GM06990 (cell line): ENCODE measurements at regions not wholly inside any gene's neighbourhood (a gene's known extent, or its start where the extent isn't known, plus 50 kb on each side); places are given as distances from the start of the nearest gene placed in this dataset.
A peak's percentile ranks its signal among the peaks of the same experiment; 100 is the strongest.

ENCODE experiments used
- DNase-seq: peaks from one replicate; pipeline ENCODE4 v3.0.0-alpha.2; 2011; ENCODE audit not compliant: insufficient read length; ENCODE audit errors: extremely low read depth
- H3K27me3 ChIP-seq: replicated peaks from 2 replicates; pipeline ENCODE4 v1.6.0; 2011; ENCODE audit warnings: low read length; ENCODE audit not compliant: control insufficient read depth, insufficient read depth
- H3K36me3 ChIP-seq: 2 replicates; pipeline ENCODE4 v1.5.1; 2011; ENCODE audit warnings: low read length; ENCODE audit not compliant: control insufficient read depth, insufficient read depth
- H3K4me3 ChIP-seq: replicated peaks from 2 replicates; pipeline ENCODE4 v1.5.1; 2011; ENCODE audit warnings: low read depth, mild to moderate bottlenecking, control low read depth, low read length
- TF ChIP-seq, protein P1 (sequence below): IDR thresholded peaks from 2 replicates; pipeline ENCODE4 v1.5.1; 2011; ENCODE audit warnings: low read length, control low read depth, mild to moderate bottlenecking, inconsistent platforms; ENCODE audit not compliant: insufficient read depth, poor library complexity, severe bottlenecking

DNA sequence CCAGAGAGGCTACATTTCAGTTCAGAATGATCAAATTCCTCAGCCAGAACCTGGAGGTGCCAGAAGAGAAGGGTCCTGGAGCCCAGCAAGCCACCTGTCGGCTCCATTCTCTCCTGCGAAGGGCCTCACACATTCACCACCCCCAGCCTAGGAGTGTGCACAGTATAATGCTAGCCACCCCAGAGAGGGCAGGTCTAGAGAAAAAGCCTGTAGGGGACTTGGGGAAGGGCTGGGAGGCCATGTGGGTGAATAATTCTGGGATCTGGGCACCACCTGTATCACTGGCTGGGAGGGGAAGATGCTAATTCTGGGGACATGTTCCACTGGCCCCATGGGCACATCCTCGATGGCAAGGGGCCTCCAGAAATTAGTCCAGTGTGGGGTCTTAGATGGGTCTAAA is 127.6 kb upstream of the HNMT start:
- Histone ChIP-seq H3K4me3 (no peak overlapping the region), H3K27me3 (no peaks in the 10 kb centered on the region; the same call in 1 of the 2 replicates), H3K36me3 (no peaks in the 10 kb centered on the region)
- TF ChIP-seq, protein P1, sequence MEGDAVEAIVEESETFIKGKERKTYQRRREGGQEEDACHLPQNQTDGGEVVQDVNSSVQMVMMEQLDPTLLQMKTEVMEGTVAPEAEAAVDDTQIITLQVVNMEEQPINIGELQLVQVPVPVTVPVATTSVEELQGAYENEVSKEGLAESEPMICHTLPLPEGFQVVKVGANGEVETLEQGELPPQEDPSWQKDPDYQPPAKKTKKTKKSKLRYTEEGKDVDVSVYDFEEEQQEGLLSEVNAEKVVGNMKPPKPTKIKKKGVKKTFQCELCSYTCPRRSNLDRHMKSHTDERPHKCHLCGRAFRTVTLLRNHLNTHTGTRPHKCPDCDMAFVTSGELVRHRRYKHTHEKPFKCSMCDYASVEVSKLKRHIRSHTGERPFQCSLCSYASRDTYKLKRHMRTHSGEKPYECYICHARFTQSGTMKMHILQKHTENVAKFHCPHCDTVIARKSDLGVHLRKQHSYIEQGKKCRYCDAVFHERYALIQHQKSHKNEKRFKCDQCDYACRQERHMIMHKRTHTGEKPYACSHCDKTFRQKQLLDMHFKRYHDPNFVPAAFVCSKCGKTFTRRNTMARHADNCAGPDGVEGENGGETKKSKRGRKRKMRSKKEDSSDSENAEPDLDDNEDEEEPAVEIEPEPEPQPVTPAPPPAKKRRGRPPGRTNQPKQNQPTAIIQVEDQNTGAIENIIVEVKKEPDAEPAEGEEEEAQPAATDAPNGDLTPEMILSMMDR: no peak
- no peak for DNase-seq

DNA sequence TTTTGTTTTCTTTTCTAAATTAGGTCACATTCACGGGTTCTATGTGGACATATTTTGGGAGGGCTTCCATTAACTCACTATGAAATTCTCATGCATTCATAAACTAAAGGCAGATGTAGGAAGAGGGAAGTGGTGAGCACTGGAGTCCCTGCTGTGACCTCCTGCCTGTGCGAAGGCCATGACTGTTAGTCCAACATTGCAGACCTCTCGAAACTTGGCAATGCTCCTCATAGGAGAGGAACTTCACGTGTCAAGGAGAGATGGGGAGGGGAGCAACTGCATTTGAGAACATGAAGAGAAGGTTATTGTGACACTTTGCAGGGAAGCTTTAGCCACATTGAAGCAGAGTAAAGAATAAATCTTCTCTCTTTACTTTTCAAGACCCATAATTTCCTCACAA is 126.4 kb upstream of the HNMT start:
- Histone ChIP-seq H3K4me3 (no peak overlapping the region), H3K36me3 (no peaks in the 10 kb centered on the region), H3K27me3 (no peaks in the 10 kb centered on the region; the same call in 1 of the 2 replicates)
- TF ChIP-seq, protein P1: no peak
- no peak for DNase-seq

DNA sequence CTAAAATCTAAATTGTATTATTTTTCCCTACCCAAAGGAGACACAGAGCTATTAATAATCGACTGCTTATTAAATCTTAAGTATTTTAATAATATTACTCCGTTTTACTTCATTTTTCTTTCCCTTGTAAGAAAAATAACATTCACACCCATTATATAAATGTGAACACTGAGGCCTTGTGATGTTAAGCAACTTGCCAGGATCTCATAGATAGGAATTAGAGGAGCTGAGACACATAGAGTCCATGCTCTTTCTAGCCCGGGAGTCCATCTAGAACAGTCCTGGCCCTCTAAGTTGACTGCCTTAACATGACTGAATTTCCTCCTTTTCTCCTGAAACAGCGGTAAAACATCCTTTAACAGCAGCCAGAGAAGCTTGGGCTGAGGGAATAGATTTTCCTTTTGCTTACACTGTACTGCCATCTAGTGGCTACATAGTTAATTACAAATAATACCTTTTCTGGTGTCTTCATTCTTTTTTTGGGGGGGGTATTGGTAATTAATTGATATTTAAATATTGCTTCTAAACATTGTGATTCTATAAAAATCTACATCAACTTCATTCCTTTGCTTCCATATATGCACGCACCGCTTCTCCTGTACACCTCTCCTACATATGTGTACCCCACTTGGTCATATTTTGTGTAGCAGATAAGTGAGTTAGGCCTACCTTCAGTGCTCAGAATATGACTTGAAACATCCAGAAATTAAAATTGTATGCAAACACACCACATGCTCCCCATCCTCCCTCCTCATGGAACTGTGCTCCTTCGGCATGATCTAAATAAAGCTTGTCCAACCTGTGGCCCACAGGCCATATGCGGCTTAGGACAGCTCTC is 125.8 kb upstream of the HNMT start:
- H3K36me3 ChIP-seq: no peaks in the 10 kb centered on the region
- no peak overlapping the region for H3K4me3 ChIP-seq
- no peaks in the 10 kb centered on the region; the same call in 1 of the 2 replicates for H3K27me3 ChIP-seq
- no peak for DNase-seq
- TF ChIP-seq, protein P1: peak; percentile 48

DNA sequence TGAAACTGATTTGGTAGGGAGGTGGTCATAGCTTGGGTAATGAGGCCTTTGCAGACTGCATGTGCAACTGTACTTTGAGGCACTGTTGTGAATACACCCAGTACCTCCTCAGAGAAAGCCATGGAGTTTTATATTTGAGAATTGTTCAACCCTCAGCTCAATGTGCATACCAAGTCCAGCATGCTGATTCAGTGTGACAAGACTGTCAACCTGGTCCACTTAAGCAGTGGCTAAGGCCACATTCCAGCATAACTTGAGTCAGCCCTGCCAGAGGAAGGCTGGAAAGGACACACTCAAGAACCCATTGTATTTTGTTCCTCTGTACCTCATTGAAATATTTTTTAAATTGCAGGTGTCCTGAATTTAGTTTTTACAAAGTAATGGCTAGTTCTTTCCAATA is 121.8 kb upstream of the HNMT start:
- TF ChIP-seq, protein P1: no peak
- no peak for DNase-seq
- Histone ChIP-seq H3K27me3 (no peaks in the 10 kb centered on the region; the same call in 1 of the 2 replicates), H3K36me3 (no peaks in the 10 kb centered on the region), H3K4me3 (no peak overlapping the region)

DNA sequence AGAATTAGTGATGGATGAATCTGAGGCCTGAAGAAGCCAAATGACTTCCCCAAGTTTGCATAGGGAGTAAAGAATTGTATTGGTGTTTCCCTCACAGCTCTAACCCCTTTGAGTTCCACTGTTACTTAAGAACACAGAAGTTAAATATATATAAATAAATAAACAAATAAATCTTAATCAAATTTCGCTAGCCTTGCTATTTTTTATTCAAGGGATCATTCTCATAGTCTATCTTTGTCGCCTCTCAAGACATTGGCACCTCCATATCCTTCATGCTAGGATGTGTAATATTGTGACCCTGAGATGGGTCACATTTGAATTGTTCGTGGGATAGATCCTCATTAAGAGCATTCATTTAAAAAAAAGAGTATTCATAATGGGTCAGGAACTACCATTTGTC is 121.3 kb upstream of the HNMT start:
- Histone ChIP-seq H3K27me3 (no peaks in the 10 kb centered on the region; the same call in 1 of the 2 replicates), H3K36me3 (no peaks in the 10 kb centered on the region), H3K4me3 (no peak overlapping the region)
- TF ChIP-seq, protein P1: no peak
- DNase-seq: no peak

DNA sequence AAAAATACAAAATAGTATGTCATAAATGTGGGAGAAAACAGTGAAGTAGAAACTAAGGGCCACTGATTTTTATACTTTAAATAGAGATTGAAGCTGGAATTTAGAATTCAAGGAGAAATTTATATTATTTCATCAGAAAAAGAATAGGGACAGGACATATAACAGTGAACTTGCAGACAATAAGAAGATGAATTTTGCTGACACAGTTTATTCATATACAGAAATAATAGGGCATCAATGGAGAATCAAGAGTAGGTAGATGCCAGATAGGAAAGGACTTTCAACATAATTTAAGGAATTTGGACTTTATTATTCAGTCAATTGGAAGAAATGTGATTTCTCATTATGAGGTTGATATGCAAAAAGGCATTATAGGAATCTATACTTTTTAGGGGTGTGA is 118.9 kb upstream of the HNMT start:
- Histone ChIP-seq H3K36me3 (no peaks in the 10 kb centered on the region), H3K4me3 (no peak overlapping the region), H3K27me3 (no peaks in the 10 kb centered on the region)
- no peak for DNase-seq
- TF ChIP-seq, protein P1: no peak
